ENCODE measurements at regions not wholly inside any gene's neighbourhood (a gene's known extent, or its start where the extent isn't known, plus 50 kb on each side); places are given as distances from the start of the nearest gene placed in this dataset.
"Not testable (repeated sequence)": the region's sequence is repeated elsewhere in the genome, so short reads cannot be mapped to it uniquely, and the experiment has no call there.

DNA sequence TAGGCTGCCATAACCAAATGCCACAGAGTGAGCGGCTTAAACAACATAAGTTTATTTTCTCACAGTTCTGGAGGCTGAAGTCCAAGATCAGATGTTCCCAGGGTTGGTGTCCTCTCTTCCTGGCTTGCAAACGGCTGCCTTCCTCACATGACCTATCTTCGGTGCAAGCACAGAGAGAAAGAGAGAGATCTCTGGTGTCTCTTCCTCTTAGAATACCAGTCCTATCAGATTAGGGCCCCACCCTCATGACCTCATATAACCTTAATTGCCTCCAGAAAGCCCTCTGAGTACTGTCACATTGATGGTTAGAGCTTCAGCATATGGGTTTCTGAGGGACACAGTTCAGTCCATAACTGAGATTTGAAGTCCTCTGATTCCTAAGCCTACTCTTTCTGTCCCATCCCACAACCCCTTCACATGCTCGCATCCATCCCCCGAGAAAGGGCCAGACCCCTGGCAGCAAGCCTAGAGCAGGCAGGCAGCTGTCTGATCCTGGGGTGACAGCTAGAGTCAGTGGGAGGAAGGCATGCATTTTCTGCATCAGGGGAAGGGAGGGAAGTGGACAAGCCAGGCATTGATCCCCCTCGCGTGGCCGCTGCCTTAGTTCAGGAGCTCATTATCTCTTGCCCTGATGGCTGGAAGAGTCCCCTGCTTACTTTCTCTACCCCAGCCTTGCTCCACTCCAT lies 114.1 kb downstream of the FAR1 start:
- no peak for DNase-seq

DNA sequence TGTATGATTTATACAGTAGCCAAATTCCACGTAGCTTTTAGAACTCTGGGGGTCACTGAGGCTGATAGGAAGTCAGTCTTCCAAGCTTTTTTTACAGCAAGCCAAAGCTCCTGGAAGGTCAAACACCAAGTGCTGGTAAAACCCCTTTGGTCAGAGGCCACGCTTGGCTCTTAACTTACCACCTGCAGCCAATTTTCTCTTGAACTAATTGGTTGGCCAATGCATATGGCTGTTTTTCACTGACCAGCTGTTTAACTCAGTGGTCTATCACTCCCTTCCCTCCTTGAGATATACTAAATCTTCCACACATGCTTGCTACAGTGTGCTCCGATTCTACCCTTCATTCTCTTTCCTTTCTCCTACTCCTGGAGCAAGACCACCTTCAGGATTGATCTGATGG lies 116.0 kb downstream of the FAR1 start:
- no peak for DNase-seq

DNA sequence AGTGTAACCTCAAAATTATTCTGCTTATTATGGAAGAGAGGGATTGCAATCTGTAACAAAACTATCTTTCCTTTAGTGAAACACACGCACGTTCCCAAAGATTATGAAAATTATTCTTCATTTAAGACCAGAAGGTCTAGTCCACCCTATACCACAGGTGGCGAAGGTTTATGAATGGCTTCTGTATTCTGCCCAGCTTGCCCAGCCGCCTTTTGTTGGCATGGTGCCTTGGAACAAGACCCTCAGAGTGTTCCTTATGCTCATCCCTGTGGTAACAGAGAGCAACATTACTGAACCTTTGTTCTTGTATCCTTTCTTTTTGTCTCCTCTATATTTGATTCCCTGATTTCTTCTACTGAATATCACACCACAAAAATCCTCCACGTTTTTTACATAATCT lies 116.4 kb downstream of the FAR1 start:
- DNase-seq: no peak

DNA sequence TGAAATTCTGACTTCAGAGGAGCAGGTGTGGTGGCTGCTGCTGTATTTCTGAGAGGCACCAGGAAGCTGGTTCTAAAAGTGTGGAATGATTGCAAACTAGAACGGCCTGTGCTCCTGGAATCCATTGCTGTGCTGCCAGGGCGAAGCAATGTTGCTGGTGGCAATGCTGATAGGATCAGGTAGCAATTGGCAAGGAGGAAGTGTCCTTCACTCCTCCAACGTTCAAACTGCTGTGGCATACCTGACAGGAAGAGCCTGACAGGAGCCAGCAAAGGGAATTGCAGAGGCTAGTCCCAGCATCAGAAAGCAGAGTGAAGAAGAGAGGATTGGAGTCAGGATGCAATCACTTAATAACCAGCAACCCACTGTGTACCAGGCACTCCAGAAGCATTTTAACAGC lies 118.2 kb downstream of the FAR1 start:
- no peak for DNase-seq

DNA sequence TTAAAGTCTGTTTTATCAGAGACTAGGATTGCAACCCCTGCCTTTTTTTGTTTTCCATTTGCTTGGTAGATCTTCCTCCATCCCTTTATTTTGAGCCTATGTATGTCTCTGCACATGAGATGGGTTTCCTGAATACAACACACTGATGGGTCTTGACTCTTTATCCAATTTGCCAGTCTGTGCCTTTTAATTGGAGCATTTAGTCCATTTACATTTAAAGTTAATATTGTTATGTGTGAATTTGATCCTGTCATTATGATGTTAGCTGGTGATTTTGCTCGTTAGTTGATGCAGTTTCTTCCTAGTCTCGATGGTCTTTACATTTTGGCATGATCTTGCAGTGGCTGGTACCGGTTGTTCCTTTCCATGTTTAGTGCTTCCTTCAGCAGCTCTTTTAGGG lies 129.1 kb downstream of the FAR1 start:
- DNase-seq: not testable (repeated sequence)

DNA sequence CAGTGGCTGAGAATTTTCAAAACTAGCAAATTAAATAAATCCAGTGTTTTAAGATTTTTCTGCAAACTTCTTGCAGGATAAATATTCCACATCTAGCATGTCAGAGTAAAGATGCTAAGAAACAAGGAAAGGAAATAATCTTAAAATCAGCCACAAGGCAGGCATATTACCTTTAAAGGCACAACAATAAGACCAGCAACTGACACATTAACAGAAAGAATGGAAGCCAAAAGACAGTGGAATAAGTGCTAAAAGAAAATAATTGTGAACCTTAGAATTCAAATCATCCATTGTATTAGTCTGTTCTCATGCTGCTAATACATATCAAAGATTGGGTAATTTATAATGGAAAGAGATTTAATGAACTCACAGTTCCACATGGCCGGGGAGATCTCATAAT lies 132.4 kb downstream of the FAR1 start:
- no peak for DNase-seq

DNA sequence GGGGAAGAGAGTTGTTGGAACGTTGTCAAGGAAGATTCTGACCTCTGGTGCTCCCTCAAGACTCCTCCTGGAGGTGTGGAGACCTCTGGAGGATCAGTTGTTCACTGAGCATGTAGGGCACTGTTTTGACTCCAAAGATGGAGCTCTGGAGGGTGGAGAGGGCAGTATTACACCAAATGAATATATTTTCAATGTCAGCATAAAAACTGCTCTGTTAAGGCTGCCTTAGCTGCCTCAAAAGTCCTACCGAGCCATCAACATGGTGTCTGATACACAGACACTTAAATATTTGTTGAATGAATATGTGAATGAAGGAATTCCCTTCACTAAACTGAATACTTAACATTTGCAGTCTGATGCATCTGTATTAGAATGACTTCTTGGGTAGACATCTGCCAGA lies 144.2 kb upstream of the SPON1 start:
- no peak for DNase-seq

DNA sequence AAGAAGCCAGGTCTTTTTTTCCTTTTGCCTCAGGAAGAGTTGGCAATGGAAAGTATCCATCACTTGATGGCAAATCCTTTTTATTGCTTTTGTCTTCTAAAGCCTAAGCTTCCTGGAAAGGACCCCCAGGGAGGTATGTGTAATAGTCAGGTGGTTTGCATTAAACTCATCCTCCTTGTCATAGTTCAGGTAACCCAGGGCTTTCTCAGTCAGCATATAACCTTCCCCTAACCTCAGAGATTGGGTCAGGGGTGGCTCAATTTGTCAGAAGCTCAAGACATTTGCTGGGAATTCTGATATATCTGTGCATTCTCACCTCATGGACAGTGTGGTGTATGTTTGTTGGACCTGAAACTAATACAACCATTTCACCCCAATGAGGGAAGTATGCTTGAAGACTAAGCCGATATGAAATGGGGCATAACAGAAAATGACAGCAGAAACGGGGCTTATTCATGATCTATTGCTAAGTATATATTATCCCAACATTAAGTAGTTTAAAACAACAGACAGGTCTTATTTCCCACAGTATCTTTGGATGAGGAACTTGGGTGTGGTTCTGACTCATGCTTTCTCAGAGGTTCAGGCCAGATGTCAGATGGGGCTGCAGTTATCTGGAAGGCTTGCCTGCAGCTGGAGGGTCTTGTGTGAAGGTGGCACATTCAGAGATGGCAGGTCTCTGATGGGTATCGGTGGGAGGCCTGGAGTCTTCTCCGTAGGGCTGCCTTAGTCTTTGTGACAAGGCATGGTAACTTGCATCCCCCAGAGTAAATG lies 135.8 kb upstream of the SPON1 start:
- DNase-seq: no peak

DNA sequence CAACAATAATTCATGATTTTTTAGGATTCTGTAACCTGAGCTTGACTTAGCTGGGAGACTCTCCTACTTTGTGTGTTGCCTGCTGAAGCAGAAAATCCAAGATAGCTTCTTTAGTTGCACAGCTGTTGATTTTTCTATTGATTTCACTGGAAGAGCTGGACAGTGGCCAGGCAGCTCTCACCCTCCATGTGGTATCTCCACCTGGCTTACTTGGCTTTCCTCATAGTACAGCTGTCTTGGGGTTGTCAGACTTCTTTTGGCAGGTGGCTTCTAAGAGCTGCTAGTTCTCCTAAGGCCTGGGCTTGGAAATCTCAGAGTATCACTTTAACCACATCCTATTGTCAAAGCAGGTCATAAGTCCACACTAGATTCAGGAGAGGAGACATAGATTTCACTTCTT lies 130.8 kb upstream of the SPON1 start:
- DNase-seq: no peak

DNA sequence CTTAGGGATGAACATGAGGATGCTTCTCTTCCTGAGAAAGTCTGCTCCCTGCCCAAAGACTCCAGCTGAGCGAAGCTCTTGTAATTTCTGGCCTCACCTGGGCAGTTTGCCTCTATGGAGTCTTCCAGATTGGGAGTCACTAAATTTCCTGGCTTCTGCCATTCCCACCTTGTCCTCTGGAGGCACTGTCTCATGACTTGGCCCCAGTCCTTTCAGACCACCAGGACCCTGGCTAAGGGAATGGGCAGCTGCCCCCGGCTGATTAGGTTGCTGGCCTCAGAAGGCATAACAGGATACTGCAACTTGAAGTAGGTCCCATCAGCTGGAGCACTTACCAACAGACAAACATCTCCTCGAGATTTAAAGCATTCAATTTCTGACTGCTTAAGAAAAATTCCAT lies 128.1 kb upstream of the SPON1 start:
- no peak for DNase-seq

DNA sequence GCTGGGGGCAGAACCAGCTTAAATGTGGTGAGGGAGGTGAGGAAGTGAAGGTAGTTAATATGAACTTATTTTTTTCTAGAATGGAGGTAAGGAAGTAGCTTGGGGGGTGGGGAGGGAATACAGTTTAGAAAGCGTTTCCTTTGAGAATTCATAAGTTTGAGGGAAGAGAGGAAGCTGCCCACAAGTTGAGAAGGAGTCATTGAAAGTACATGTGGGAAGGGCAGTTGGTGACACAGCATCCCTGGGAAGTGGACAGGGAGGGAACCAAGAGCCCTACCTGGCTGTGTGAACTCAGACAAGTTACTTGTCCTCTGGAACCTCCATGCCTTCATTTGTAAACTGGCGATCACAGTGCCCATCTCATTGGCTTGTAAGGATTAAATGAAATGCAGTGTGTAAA lies 125.9 kb upstream of the SPON1 start:
- DNase-seq: no peak

DNA sequence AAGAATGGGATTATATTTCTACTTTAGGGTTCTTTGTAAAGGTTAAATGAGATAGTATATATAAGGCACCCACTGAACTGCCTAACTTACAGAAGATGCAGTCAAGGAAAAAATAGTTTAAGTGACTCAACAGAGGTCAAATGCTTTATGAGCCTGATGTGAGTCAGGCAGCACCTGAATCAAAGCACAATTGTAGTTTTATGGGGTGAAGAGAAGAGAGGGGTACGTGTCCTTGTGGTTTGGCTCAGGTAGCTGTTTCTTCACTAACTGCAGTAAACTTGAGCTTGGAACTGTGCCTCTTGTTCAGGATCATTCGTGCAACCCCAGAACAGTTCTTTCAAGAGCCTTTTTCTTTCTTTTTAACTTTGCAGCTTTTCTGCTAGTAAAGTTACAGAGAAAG lies 125.2 kb upstream of the SPON1 start:
- DNase-seq: no peak

DNA sequence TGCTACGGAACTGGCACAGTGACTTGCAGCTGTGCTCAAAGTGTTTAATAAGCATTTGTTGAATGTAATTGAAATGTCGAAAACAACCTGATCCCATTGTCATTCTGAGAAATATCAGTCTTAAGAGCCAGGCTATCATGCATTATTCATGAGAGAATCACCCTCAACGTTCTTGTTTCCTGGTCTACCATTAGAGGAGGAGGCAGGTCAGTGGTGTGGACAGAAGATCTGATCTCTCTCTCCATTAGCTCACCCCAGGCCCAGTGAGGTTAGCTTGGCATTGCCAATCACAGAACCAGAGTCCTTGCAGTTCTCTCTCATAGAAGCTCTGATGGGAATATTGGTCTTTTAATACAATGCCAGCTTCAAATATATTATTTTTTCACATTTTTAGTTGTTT lies 121.1 kb upstream of the SPON1 start:
- DNase-seq: no peak

DNA sequence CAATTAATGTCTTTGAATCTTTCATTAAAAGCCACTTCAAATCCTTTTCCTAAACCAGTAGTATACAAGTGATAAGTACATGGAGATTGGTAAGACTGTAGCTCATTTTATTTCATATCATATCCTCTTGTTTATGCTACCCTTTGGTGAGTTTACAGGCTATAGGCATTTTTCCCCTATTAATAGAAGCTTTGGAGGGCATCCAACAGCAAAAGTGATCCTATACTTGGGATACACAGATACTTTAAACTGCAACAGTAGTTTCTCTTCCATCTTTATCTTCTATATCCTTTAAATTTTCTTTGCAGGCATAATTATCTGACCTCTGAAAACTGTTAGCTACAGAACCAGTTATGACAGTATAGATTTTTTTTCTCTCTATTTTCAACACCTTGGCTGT lies 114.5 kb upstream of the SPON1 start:
- DNase-seq: no peak

DNA sequence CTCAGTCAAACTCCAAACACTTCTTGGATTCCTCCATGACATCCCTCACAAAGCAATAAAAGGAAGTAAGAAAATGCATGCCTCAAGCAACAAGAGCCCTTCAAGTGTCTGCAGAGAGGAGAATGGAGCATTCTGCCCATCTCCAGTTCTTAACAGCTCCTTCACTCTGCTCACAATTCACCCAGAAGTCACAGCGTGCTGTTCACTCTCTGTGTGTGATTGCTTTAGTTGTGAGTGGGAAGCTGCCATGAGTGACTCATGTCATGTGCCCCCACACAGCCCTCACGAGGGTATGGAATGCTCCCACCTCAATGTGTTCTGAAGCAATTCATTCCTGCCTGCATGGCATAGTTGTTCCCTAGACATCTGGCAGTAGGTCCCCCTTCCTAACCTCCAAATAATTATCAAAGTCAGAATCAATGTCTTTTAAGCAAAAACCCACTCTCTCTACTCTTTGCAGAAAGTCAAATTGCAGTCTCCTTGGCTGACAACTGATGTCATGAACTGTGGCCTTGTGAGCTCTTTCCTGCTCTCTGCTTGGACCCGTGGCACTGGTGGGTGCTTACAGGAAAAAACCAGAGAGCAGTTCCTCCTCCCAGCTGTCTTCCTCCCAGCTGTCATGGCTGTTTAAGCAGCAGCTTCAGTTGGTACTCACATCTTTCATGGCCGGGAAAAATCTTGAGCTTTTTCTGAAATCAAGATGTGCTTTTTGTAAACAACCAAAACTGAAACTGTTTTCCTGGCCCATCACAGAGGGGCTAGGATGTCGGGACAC lies 112.1 kb upstream of the SPON1 start:
- no peak for DNase-seq

DNA sequence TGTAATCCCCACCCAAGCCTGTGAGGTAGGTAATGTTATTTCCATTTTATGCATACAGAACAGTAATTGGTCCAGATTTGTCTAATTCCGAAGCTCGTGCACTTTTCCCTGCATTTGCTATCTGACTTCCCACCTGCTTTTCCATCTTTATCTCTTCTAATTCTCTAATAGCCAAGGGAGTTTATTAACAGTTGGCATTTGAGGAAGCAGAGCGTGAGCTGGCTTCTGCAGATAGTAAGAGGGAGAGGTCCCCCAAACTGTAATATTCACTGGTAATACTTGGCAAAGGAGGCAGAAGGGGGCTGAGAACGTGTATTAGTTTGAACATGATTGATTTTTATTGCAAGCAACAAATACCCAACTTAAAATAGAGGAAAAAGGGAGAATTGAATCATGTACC lies 110.8 kb upstream of the SPON1 start:
- DNase-seq: no peak

DNA sequence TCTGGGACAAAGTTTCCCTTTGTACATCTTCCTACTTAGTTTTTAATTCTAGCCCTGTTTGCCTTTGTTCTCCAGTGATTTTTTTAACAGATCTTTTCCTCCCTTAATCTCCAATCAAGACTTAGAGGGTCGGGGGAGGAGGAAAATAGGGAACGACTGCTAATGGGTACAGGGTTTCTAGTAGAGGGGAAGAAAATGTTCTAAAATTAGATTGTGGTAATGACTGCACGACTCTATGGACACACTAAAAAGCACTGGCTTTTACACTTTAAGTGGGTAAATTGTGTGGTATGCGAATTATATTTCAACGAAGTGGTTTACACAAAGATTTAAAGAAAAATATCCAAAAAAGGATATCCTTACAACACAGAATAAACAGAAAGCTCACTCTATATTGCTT lies 110.0 kb upstream of the SPON1 start:
- DNase-seq: no peak

DNA sequence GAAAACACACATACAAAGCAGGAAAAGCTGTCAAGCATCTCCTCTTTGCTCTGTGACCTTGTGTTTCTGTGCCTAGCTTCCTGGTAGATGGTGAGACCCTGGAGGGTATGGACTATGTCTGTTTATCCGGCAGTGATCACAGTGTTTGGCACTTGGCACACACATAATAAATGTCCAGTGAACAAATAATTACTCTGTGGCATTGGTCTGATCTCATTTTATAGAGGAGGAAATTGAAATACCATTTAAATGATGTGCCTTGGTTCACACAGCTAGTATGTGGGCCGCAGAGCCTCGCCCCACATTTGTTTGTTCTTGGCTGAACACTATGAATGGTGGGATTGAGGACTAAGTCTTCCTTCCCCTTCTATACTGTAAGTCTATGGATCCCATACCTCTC lies 104.7 kb upstream of the SPON1 start:
- no peak for DNase-seq

DNA sequence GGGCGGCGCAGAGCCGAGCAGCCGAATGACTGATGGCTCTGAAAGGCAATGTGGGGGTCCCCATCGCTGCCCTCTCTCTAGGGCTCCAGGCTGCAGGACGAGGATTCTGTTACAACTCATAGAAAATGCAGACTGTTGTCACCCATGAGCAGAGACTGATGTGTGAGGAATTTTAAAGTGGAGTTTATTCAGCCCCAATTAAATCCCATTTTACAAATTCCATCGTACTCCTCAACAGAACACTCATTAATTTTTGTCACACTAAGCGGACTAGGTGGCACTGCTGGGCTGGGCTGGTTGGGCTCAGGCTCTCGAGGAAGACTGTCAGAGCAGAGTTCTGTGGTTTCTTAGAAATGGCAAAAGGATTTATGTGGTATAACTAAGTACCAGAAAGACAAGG lies 102.6 kb upstream of the SPON1 start:
- peak; percentile 32 for DNase-seq

DNA sequence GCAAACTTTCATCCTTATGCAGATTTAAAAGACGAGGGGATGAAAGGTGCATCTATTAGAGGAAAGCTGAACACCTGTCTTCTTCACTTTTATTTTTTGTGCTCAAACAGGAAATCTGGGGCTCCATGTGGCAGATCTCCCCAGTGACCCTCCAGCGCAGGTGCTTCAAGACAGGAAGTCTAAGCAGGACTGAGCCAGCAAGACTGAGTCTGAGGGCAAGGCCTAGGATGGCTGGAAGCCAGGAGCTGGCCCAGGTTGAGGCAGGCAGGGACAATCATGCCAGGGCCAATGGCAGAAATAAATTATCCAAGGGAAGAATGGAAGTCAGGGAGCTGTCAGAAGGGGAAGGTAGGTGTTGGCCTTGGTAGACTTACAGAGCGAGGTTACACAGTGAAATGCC lies 101.1 kb upstream of the SPON1 start:
- DNase-seq: no peak

DNA sequence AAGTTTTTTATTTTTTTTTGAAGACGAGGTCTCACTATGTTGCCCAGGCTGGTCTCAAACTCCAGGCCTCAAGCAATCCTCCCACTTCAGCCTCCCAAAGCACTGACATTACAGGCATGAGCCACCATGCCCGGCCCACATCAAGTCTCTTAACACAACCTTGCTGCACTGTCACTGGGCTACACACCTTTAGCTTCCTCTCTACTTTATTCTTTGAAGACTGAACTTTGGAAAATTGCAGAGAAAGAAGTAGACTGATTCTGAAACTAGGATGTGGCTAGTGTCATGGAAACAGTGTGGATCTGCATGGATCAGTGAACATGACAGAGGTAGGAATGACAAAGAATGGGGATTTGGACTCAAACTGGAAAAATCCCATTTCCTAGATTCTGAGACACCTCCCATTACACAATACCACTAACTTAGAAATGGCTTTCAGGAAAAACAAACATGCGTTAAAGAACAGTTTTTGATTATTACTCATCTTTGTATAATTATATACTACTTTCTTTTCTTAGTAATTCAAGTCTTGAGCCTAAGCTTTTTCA lies 99.6 kb upstream of the SPON1 start:
- no peak for DNase-seq

DNA sequence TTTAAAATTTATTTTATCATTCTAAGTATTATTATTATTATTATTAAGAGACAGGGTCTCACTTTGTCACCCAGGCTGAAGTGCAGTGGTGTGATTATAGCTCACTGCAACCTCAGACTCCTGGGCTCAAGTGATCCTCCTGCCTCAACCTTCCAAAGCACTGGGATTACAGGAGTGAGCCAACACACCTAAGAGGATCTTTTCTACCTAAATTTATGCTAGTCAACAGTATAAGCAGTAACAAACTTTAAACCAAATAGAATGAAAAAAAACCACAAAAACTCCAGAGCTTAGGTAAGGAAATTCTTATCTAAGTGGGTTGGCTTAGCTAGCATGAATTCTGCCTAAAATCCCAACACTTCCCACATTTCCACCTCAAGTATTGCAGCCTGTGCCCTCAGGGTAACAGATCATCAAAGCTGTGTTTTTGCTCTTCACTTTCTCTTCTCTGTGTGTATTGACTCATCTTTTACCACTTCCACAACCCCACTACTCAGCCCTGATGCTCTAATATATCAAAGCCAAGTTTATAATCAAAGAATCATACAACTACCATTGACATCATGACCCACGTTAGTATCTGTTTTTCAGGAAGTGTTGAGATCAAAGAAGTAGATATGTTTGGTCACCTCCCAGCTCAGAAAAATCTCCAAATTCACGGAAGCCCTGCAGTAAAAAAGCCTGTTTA lies 93.7 kb upstream of the SPON1 start:
- peak; percentile 18 for DNase-seq

DNA sequence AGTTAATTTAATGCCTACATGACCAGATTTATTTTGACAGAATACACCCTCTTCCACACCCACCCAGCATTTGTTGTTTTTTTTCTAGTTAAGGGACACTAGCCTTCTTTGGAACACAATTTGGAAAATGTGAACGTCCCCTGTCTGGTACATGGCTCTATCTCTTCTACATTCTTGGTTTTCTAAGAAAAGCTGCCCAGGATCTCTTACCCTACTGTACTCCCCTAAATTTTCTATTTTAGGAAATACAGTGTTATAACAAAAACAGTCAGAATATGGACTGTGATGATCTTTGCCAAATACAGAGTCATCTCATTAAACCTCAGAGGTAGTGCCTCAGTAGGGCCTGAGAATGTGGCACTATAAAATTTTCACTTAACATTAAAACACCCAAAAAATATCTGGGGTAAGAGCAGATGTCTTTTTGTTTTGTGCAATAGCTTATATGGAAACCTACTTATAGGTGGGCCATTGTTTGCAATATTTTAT lies 93.1 kb upstream of the SPON1 start:
- DNase-seq: no peak

Data from activated gamma-delta T cell treated with Interleukin-2 at 50 U/mL for 16 hours (primary cell).